Umbilical cord (tissue), 1 donor: ENCODE measurements at regions not wholly inside any gene's neighbourhood (a gene's known extent, or its start where the extent isn't known, plus 50 kb on each side); places are given as distances from the start of the nearest gene placed in this dataset.
A peak's percentile ranks its signal among the peaks of the same experiment; 100 is the strongest.

Source experiments
- DNase-seq: peaks from one replicate; pipeline ENCODE4 v3.0.0-alpha.2; 2015; ENCODE audit warnings: low spot score

- DNase-seq: no peak
Measured at GRCh38 chr9:23577611-23578010, 248.4 kb downstream of the ELAVL2 start.

GRCh38 chr9:23581931-23582330 lies 244.1 kb downstream of the ELAVL2 start:
- DNase-seq: no peak

GRCh38 chr9:23582836-23583235 lies 243.2 kb downstream of the ELAVL2 start:
- DNase-seq: no peak

- peak; percentile 8 for DNase-seq
Measured at GRCh38 chr9:23586906-23587305, 239.1 kb downstream of the ELAVL2 start.

GRCh38 chr9:23587433-23587832 lies 238.6 kb downstream of the ELAVL2 start:
- peak; percentile 76 for DNase-seq

- DNase-seq: no peak
Measured at GRCh38 chr9:23587903-23588302, 238.1 kb downstream of the ELAVL2 start.

GRCh38 chr9:23590276-23591000 lies 235.6 kb downstream of the ELAVL2 start:
- DNase-seq: peak; percentile 27

- DNase-seq: no peak
Measured at GRCh38 chr9:23594421-23594820, 231.6 kb downstream of the ELAVL2 start.

GRCh38 chr9:23596913-23597634 lies 229.0 kb downstream of the ELAVL2 start:
- no peak for DNase-seq

- peak; percentile 37 for DNase-seq
Measured at GRCh38 chr9:23598994-23599393, 227.0 kb downstream of the ELAVL2 start.

- DNase-seq: no peak
Measured at GRCh38 chr9:23603311-23603710, 222.7 kb downstream of the ELAVL2 start.

GRCh38 chr9:23606107-23606506 lies 219.9 kb downstream of the ELAVL2 start:
- no peak for DNase-seq

GRCh38 chr9:23608456-23608855 lies 217.6 kb downstream of the ELAVL2 start:
- no peak for DNase-seq

- DNase-seq: no peak
Measured at GRCh38 chr9:23611869-23612268, 214.2 kb downstream of the ELAVL2 start.

- DNase-seq: no peak
Measured at GRCh38 chr9:23615569-23615968, 210.5 kb downstream of the ELAVL2 start.

- DNase-seq: no peak
Measured at GRCh38 chr9:23621188-23621587, 204.9 kb downstream of the ELAVL2 start.

- DNase-seq: peak; percentile 39
Measured at GRCh38 chr9:23621924-23622323, 204.1 kb downstream of the ELAVL2 start.

GRCh38 chr9:23622396-23622795 lies 203.6 kb downstream of the ELAVL2 start:
- DNase-seq: no peak

GRCh38 chr9:23630488-23630887 lies 195.6 kb downstream of the ELAVL2 start:
- DNase-seq: no peak

GRCh38 chr9:23635276-23635675 lies 190.8 kb downstream of the ELAVL2 start:
- no peak for DNase-seq

GRCh38 chr9:23636199-23636598 lies 189.8 kb downstream of the ELAVL2 start:
- DNase-seq: no peak

GRCh38 chr9:23638011-23638410 lies 188.0 kb downstream of the ELAVL2 start:
- no peak for DNase-seq

GRCh38 chr9:23638837-23639426 lies 187.1 kb downstream of the ELAVL2 start:
- no peak for DNase-seq
